Trophoblast cell (in vitro differentiated cells and primary cell): ENCODE measurements at regions not wholly inside any gene's neighbourhood (a gene's known extent, or its start where the extent isn't known, plus 50 kb on each side); places are given as distances from the start of the nearest gene placed in this dataset.

Source experiments
- DNase-seq, 2 donors: peaks; one replicate each; pipeline ENCODE4 v3.0.0-alpha.2; 2016
- H2AFZ ChIP-seq: 2 replicates; pipeline ENCODE4 v1.6.1; 2013; ENCODE audit warnings: low read length, moderate library complexity, mild to moderate bottlenecking; ENCODE audit not compliant: insufficient read depth, poor library complexity
- H2AK5ac ChIP-seq: 2 replicates; pipeline ENCODE4 v1.6.1; 2013; ENCODE audit warnings: mild to moderate bottlenecking, low read length
- H2BK120ac ChIP-seq: 2 replicates; pipeline ENCODE4 v1.6.1; 2013; ENCODE audit warnings: low read length, mild to moderate bottlenecking, moderate library complexity; ENCODE audit not compliant: insufficient read depth, poor library complexity
- H2BK12ac ChIP-seq: 2 replicates; pipeline ENCODE4 v1.6.1; 2013; ENCODE audit warnings: mild to moderate bottlenecking, low read length, moderate library complexity
- H2BK5ac ChIP-seq: 2 replicates; pipeline ENCODE4 v1.6.1; 2013; ENCODE audit warnings: low read length, low read depth, moderate library complexity, mild to moderate bottlenecking; ENCODE audit not compliant: poor library complexity
- H3K14ac ChIP-seq: 2 replicates; pipeline ENCODE4 v1.6.1; 2013; ENCODE audit warnings: mild to moderate bottlenecking, low read length
- H3K18ac ChIP-seq: 2 replicates; pipeline ENCODE4 v1.6.1; 2013; ENCODE audit warnings: mild to moderate bottlenecking, low read length
- H3K23ac ChIP-seq: 2 replicates; pipeline ENCODE4 v1.6.1; 2013; ENCODE audit warnings: low read length
- H3K27ac ChIP-seq: 2 replicates; pipeline ENCODE4 v1.5.1; 2013; ENCODE audit warnings: low read depth, mild to moderate bottlenecking, inconsistent platforms, low read length, moderate library complexity
- H3K27me3 ChIP-seq: 2 replicates; pipeline ENCODE4 v1.6.1; 2013; ENCODE audit warnings: inconsistent platforms, mild to moderate bottlenecking, low read length, moderate library complexity; ENCODE audit not compliant: insufficient read depth
- H3K36me3 ChIP-seq, 2 experiments: 1 replicate in 1 of 2; 2 replicates in 1 of 2; pipeline ENCODE4 v1.6.1; 2013; ENCODE audit warnings: low read length in 2 of 2, mild to moderate bottlenecking in 2 of 2, moderate library complexity in 1 of 2; ENCODE audit not compliant: insufficient read depth in 2 of 2, control insufficient read depth in 1 of 2
- H3K4ac ChIP-seq: 2 replicates; pipeline ENCODE4 v1.6.1; 2013; ENCODE audit warnings: low read depth, mild to moderate bottlenecking, low read length, moderate library complexity
- H3K4me1 ChIP-seq, 2 experiments: 1 replicate in 1 of 2; 2 replicates in 1 of 2; pipeline ENCODE4 v1.6.1; 2013; ENCODE audit warnings: low read length in 2 of 2, mild to moderate bottlenecking in 2 of 2, moderate library complexity in 1 of 2; ENCODE audit not compliant: insufficient read depth in 2 of 2, control insufficient read depth in 1 of 2
- H3K4me2 ChIP-seq: 2 replicates; pipeline ENCODE4 v1.6.1; 2013; ENCODE audit warnings: inconsistent platforms, mild to moderate bottlenecking, low read length, moderate library complexity
- H3K4me3 ChIP-seq: 2 replicates; pipeline ENCODE4 v1.5.1; 2013; ENCODE audit warnings: mild to moderate bottlenecking, low read depth, low read length, inconsistent platforms
- H3K79me1 ChIP-seq: one replicate; pipeline ENCODE4 v1.6.1; 2013; ENCODE audit warnings: low read length
- H3K79me2 ChIP-seq: 2 replicates; pipeline ENCODE4 v1.6.1; 2013; ENCODE audit warnings: low read length, mild to moderate bottlenecking; ENCODE audit not compliant: control insufficient read depth, insufficient read depth, poor library complexity
- H3K9ac ChIP-seq: 2 replicates; pipeline ENCODE4 v1.6.1; 2013; ENCODE audit warnings: mild to moderate bottlenecking, low read length
- H3K9me3 ChIP-seq: 2 replicates; pipeline ENCODE4 v1.6.1; 2013; ENCODE audit warnings: low read depth, mild to moderate bottlenecking, control low read depth, inconsistent platforms, low read length; ENCODE audit not compliant: insufficient read depth
- H4K12ac ChIP-seq: 2 replicates; pipeline ENCODE4 v1.6.1; 2013; ENCODE audit warnings: low read depth, mild to moderate bottlenecking, low read length, moderate library complexity
- H4K8ac ChIP-seq: 2 replicates; pipeline ENCODE4 v1.6.1; 2013; ENCODE audit warnings: low read depth, mild to moderate bottlenecking, low read length, moderate library complexity
- H4K91ac ChIP-seq: one replicate; pipeline ENCODE4 v1.6.1; 2013; ENCODE audit warnings: low read depth, mild to moderate bottlenecking, low read length, moderate library complexity
- WGBS: extraction: QIAGEN DNeasy Blood & Tissue Kit; methylation state at CpG from one replicate; pipeline ENCODE4 v1.1.7; 2013; ENCODE audit warnings: missing lambda C conversion rate; ENCODE audit not compliant: insufficient read length, insufficient coverage; ENCODE audit errors: extremely low coverage; 5-methylcytosine and 5-hydroxymethylcytosine counted together

GRCh38 chr1:62924983-62925790 is 141.3 kb downstream of the ATG4C start:
- Histone ChIP-seq H3K9me3 (no peaks in the 10 kb centered on the region), H4K91ac (no peak overlapping the region), H3K4me2 (no peak overlapping the region), H3K14ac (no peak overlapping the region), H3K4me1 (no peaks in the 10 kb centered on the region), H3K23ac (no peak overlapping the region), H3K79me1 (no peaks in the 10 kb centered on the region), H2AFZ (no peak overlapping the region), H3K79me2 (no peaks in the 10 kb centered on the region), H3K9ac (no peak overlapping the region), H2BK12ac (no peak overlapping the region), H2AK5ac (no peak overlapping the region), H3K27ac (no peak overlapping the region), H3K27me3 (no peaks in the 10 kb centered on the region), H2BK5ac (no peak overlapping the region), H3K18ac (no peak overlapping the region), H3K4ac (no peak overlapping the region), H3K36me3 (no peaks in the 10 kb centered on the region), H4K8ac (no peak overlapping the region), H2BK120ac (no peak overlapping the region), H3K4me3 (no peak overlapping the region), H4K12ac (no peak overlapping the region)
- no peak for DNase-seq
- WGBS: no CpG with 5 or more reads among the region's 7 CpGs

GRCh38 chr1:62926681-62927252 is 142.8 kb downstream of the ATG4C start:
- H2BK12ac ChIP-seq: no peak overlapping the region
- H2AFZ ChIP-seq: no peak overlapping the region
- no peak overlapping the region for H3K18ac ChIP-seq
- H3K9ac ChIP-seq: no peak overlapping the region
- no peak overlapping the region for H4K12ac ChIP-seq
- H4K8ac ChIP-seq: no peak overlapping the region
- H3K4ac ChIP-seq: no peak overlapping the region
- H2AK5ac ChIP-seq: no peak overlapping the region
- DNase-seq: no peak
- no peaks in the 10 kb centered on the region for H3K4me1 ChIP-seq
- H3K27me3 ChIP-seq: no peaks in the 10 kb centered on the region
- no peaks in the 10 kb centered on the region for H3K79me2 ChIP-seq
- H3K4me3 ChIP-seq: no peak overlapping the region
- no peak overlapping the region for H3K4me2 ChIP-seq
- H2BK120ac ChIP-seq: no peak overlapping the region
- H3K27ac ChIP-seq: no peak overlapping the region
- H3K14ac ChIP-seq: no peak overlapping the region
- H3K79me1 ChIP-seq: no peaks in the 10 kb centered on the region
- no peak overlapping the region for H4K91ac ChIP-seq
- H3K23ac ChIP-seq: no peak overlapping the region
- no peaks in the 10 kb centered on the region for H3K36me3 ChIP-seq
- H3K9me3 ChIP-seq: no peaks in the 10 kb centered on the region
- H2BK5ac ChIP-seq: no peak overlapping the region
- no CpG with 5 or more reads among the region's 4 CpGs for WGBS

GRCh38 chr1:62928885-62929284 is 145.0 kb downstream of the ATG4C start:
- Histone ChIP-seq H4K12ac (no peak overlapping the region), H3K27ac (no peak overlapping the region), H3K36me3 (no peaks in the 10 kb centered on the region), H3K79me2 (no peaks in the 10 kb centered on the region), H3K18ac (no peak overlapping the region), H3K23ac (no peak overlapping the region), H2BK5ac (no peak overlapping the region), H3K9ac (no peak overlapping the region), H2BK12ac (no peak overlapping the region), H3K9me3 (no peaks in the 10 kb centered on the region), H3K4me2 (no peak overlapping the region), H3K4me3 (no peak overlapping the region), H3K79me1 (no peaks in the 10 kb centered on the region), H3K14ac (no peak overlapping the region), H3K4ac (no peak overlapping the region), H4K8ac (no peak overlapping the region), H3K27me3 (no peaks in the 10 kb centered on the region), H2AFZ (no peak overlapping the region), H3K4me1 (no peaks in the 10 kb centered on the region), H2BK120ac (no peak overlapping the region), H2AK5ac (no peak overlapping the region), H4K91ac (no peak overlapping the region)
- no peak for DNase-seq
- WGBS: no CpG with 5 or more reads among the region's 4 CpGs

GRCh38 chr1:62937634-62938296 is 153.8 kb downstream of the ATG4C start:
- no peaks in the 10 kb centered on the region for H3K27me3 ChIP-seq
- no peak overlapping the region for H3K27ac ChIP-seq
- H4K12ac ChIP-seq: no peak overlapping the region
- no peak overlapping the region for H2AK5ac ChIP-seq
- no peak overlapping the region for H3K18ac ChIP-seq
- H4K91ac ChIP-seq: no peak overlapping the region
- H2BK12ac ChIP-seq: no peak overlapping the region
- H2BK120ac ChIP-seq: no peak overlapping the region
- H3K79me1 ChIP-seq: no peaks in the 10 kb centered on the region
- H3K9ac ChIP-seq: no peak overlapping the region
- no peak overlapping the region for H4K8ac ChIP-seq
- H3K4me3 ChIP-seq: no peak overlapping the region
- H3K23ac ChIP-seq: no peak overlapping the region
- no peak overlapping the region for H2AFZ ChIP-seq
- WGBS: no CpG with 5 or more reads among the region's 6 CpGs
- no peak for DNase-seq
- no peaks in the 10 kb centered on the region for H3K4me1 ChIP-seq
- no peaks in the 10 kb centered on the region for H3K79me2 ChIP-seq
- H3K36me3 ChIP-seq: no peaks in the 10 kb centered on the region
- H2BK5ac ChIP-seq: no peak overlapping the region
- no peak overlapping the region for H3K4me2 ChIP-seq
- no peak overlapping the region for H3K4ac ChIP-seq
- H3K14ac ChIP-seq: no peak overlapping the region
- H3K9me3 ChIP-seq: no peaks in the 10 kb centered on the region
